Gastroesophageal sphincter (tissue), 4 donors: ENCODE measurements at regions not wholly inside any gene's neighbourhood (a gene's known extent, or its start where the extent isn't known, plus 50 kb on each side); places are given as distances from the start of the nearest gene placed in this dataset.
A peak's percentile ranks its signal among the peaks of the same experiment; 100 is the strongest.

Source experiments
- ATAC-seq: fragments of 150-250 bp; one replicate; pipeline ENCODE4 v1.9.1; 2016; ENCODE audit warnings: mild to moderate bottlenecking, moderate library complexity
- H3K27ac ChIP-seq, 4 donors: fragments of 200-600 bp; sonication (generic) in 3 of 4; 1 replicate in 3 of 4; 2 replicates in 1 of 4; pipeline ENCODE4 v1.5.1; 2016 to 2019
- H3K27me3 ChIP-seq: fragments of 200-600 bp; sonication (generic); one replicate; pipeline ENCODE4 v1.5.1; 2019
- H3K36me3 ChIP-seq, 2 donors: fragments of 200-600 bp; sonication (generic); one replicate each; pipeline ENCODE4 v1.5.1; 2019; ENCODE audit warnings: control low read depth in 1 of 2
- H3K4me1 ChIP-seq, 3 donors: fragments of 200-600 bp; sonication (generic); 1 replicate in 2 of 3; 2 replicates in 1 of 3; pipeline ENCODE4 v1.5.1; 2016 to 2019; ENCODE audit warnings: control low read depth in 2 of 3
- H3K4me3 ChIP-seq, 2 donors: fragments of 200-600 bp; sonication (generic); one replicate each; pipeline ENCODE4 v1.5.1; 2019; ENCODE audit warnings: mild to moderate bottlenecking in 1 of 2, moderate library complexity in 1 of 2
- H3K9me3 ChIP-seq, 3 donors: fragments of 200-600 bp; sonication (generic); one replicate each; pipeline ENCODE4 v1.5.1; 2017 to 2019; ENCODE audit warnings: control low read depth in 2 of 3
- EP300 ChIP-seq: sonication (generic); formaldehyde crosslinking; IDR thresholded peaks from one replicate; pipeline ENCODE4 v1.6.1; 2017; ENCODE audit warnings: antibody characterized with exemption, mild to moderate bottlenecking
- POLR2A ChIP-seq, 2 donors: fragments of 450-650 bp; IDR thresholded peaks; one replicate each; pipeline ENCODE4 v1.6.1; 2017; ENCODE audit warnings: antibody characterized with exemption in 2 of 2, mild to moderate bottlenecking in 2 of 2, moderate library complexity in 1 of 2
- POLR2AphosphoS5 ChIP-seq: sonication (generic); formaldehyde crosslinking; IDR thresholded peaks from one replicate; pipeline ENCODE4 v1.6.1; 2017; ENCODE audit warnings: antibody characterized with exemption
- WGBS, 2 donors: methylation state at CpG; one replicate each; pipeline ENCODE4 v1.1.5; 2018; ENCODE audit warnings: low coverage in 1 of 2; 5-methylcytosine and 5-hydroxymethylcytosine counted together
- TF ChIP-seq, protein P1 (sequence below), 4 experiments: fragments of 200-600 bp in 2 of 4; fragments of 450-650 bp in 2 of 4; sonication (generic) in 1 of 4; IDR thresholded peaks; one replicate each; pipeline ENCODE4 v1.5.1; 2017 to 2019; ENCODE audit warnings: antibody characterized with exemption in 4 of 4, mild to moderate bottlenecking in 2 of 4, moderate library complexity in 2 of 4

DNA sequence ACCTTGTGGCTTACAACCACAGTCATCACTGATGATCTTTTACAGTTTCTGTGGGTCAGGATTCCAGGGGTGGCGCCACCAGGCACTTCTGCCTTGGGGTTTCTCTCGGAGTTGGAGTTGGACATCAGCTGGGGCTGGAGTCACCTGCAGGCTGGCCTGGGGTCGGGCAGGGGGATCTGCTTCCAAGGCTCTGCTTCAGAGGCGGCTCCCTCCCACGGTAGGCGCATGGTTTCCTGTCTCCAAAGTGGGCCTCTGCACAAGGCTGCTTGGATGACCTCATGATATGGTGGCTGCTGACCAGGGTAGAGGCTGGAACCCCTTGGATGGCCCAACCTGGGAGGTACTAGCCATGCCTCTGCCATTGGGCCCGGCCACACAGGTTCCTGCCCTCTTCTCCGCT, 170.6 kb upstream of the CIBAR2 start:
- Histone ChIP-seq H3K27me3 (no peaks in the 10 kb centered on the region), H3K27ac (no peak overlapping the region), H3K9me3 (no peaks in the 10 kb centered on the region), H3K4me3 (no peak overlapping the region), H3K4me1 (peaks cover 0 to 25% (median 4%) of the 10 kb centered on the region in 3 donors), H3K36me3 (no peaks in the 10 kb centered on the region)
- WGBS, 2 donors, result 80% methylated on average over 1 of the region's 8 CpGs; no CpG with 5 or more reads in 1 of the 2 donors
- TF ChIP-seq POLR2A (IDR thresholded peaks at IDR 0.05) (no peak), POLR2AphosphoS5 (no peak), EP300 (no peak)
- TF ChIP-seq, protein P1, sequence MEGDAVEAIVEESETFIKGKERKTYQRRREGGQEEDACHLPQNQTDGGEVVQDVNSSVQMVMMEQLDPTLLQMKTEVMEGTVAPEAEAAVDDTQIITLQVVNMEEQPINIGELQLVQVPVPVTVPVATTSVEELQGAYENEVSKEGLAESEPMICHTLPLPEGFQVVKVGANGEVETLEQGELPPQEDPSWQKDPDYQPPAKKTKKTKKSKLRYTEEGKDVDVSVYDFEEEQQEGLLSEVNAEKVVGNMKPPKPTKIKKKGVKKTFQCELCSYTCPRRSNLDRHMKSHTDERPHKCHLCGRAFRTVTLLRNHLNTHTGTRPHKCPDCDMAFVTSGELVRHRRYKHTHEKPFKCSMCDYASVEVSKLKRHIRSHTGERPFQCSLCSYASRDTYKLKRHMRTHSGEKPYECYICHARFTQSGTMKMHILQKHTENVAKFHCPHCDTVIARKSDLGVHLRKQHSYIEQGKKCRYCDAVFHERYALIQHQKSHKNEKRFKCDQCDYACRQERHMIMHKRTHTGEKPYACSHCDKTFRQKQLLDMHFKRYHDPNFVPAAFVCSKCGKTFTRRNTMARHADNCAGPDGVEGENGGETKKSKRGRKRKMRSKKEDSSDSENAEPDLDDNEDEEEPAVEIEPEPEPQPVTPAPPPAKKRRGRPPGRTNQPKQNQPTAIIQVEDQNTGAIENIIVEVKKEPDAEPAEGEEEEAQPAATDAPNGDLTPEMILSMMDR (IDR thresholded peaks at IDR 0.05), result no peak
- ATAC-seq, result no peak

DNA sequence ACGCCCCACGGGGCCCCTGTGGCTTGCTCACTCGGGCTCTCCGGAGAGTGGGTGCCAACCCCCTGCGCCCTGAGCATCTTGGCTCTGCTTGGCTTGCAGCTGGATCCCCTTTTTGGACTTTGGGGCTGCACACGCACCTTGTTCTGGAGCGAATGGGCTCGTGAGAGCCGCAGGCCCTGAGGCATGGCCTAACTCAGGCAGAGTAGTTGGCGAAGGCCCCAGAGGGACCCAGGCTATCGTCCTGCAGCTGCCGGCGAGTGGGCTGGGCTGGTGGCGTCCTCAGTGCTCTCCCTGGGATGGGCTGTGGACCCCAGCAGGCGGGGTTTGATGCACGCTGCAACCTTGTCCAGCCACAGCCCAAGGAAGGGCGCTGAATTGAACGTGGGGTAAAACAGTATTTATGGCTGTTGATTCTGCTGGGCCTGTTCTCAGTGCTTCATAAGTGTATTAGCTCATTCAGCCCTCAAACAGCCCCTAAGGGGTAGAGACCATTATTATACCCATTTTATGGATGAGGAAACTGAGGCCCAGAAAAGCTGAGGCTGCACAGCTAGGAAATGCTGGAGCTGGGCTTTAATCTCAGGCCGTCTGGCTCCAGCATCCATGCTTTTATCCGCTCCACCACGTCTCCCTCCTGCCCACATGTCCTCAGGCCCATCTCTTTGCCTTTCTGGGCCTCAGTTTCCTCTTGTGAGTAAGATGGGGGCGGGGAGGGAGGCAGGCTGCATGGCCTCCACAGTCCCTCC, 171.2 kb upstream of the CIBAR2 start:
- H3K4me3 ChIP-seq, result no peak overlapping the region
- 91 to 93% methylated on average over 8 to 13 of the region's 22 CpGs for WGBS, 2 donors
- no peaks in the 10 kb centered on the region for H3K27me3 ChIP-seq
- ATAC-seq, result no peak
- H3K27ac ChIP-seq, result no peak overlapping the region
- H3K4me1 ChIP-seq, result peaks cover 0 to 26% (median 4%) of the 10 kb centered on the region in 3 donors
- TF ChIP-seq EP300, result no peak
- TF ChIP-seq, protein P1 (IDR thresholded peaks at IDR 0.05), result no peak
- no peak for TF ChIP-seq POLR2A (IDR thresholded peaks at IDR 0.05)
- TF ChIP-seq POLR2AphosphoS5, result no peak
- no peaks in the 10 kb centered on the region for H3K9me3 ChIP-seq
- no peaks in the 10 kb centered on the region for H3K36me3 ChIP-seq

DNA sequence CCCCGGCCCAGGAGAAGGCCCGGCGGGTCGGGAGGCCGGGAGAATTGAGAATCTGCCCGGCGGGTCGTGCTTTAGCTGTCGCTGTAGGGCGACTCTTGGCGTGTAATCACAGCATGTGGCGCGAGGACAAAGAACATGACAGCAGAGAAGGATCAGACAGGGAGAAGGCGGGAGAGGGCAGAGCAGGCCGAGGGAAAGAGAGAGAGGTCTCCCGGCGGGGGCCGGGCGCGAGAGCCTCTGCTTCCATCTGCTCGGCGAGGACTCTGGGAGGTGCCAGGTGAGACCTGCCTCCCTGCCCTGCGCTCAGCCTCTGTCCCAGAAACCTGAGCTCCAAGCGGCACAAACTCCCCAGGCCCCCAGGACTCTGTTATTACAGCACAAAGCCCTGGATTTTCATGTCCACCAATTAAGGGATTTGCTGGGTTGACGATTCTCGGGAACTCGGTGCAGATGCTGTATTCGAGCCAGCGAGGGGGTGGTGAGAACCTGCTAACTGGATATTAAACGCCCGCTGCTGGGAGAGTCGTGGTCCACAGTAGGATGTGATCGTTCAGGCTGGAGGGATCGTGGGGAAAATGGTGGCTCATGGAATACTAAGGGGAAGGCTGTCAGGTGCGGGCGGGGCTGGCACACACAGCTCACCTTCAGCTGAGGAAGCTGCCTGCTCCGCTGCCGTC, 172.0 kb upstream of the CIBAR2 start:
- Histone ChIP-seq H3K27me3 (no peaks in the 10 kb centered on the region), H3K4me1 (peaks cover 0 to 26% (median 4%) of the 10 kb centered on the region in 3 donors), H3K27ac (no peak overlapping the region), H3K4me3 (no peak overlapping the region), H3K9me3 (no peaks in the 10 kb centered on the region), H3K36me3 (no peaks in the 10 kb centered on the region)
- TF ChIP-seq EP300 (no peak), POLR2A (IDR thresholded peaks at IDR 0.05) (no peak), POLR2AphosphoS5 (no peak)
- TF ChIP-seq, protein P1 (IDR thresholded peaks at IDR 0.05), result no peak
- no peak for ATAC-seq
- 82 to 89% methylated on average over 5 to 19 of the region's 38 CpGs for WGBS, 2 donors

DNA sequence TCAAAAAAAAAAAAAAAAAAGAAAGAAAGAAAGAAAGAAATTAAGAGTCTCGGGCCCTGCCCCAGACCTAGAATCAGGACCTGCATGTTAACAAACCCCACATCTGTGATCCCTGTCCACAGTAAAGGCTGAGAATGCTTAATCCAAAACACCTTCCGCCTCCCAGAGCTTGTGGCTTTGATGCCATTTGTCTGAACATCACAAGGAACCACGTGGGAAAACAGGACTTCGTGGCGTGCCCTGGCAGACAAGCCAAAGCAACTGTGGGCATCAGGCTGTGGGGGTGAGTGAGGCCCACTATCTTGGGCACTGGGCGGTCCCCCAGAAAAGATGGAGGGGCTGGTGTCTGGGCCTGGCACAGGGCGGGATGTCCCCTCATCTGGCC, 173.4 kb upstream of the CIBAR2 start:
- Histone ChIP-seq H3K27ac (peak overlapping the region in 2 of 4 donors; percentile 17 to 64), H3K4me1 (peaks cover 0 to 40% (median 4%) of the 10 kb centered on the region in 3 donors), H3K9me3 (no peaks in the 10 kb centered on the region), H3K4me3 (no peak overlapping the region), H3K27me3 (no peaks in the 10 kb centered on the region), H3K36me3 (no peaks in the 10 kb centered on the region)
- TF ChIP-seq, protein P1 (IDR thresholded peaks at IDR 0.05), result no peak
- no peak for TF ChIP-seq EP300
- no peak for TF ChIP-seq POLR2A (IDR thresholded peaks at IDR 0.05)
- no peak for TF ChIP-seq POLR2AphosphoS5
- WGBS, 2 donors, result 80 to 100% methylated on average over 1 to 2 of the region's 7 CpGs
- ATAC-seq, result no peak
